ENCODE measurements at regions not wholly inside any gene's neighbourhood (a gene's known extent, or its start where the extent isn't known, plus 50 kb on each side); places are given as distances from the start of the nearest gene placed in this dataset.

GRCh38 chr20:40770564-40771307, 81.7 kb upstream of the MAFB start:
- DNase-seq = no peak

- no peak for DNase-seq
Observed at GRCh38 chr20:40771308-40771610, 82.2 kb upstream of the MAFB start.

GRCh38 chr20:40771848-40772511, 82.9 kb upstream of the MAFB start:
- DNase-seq = no peak

- DNase-seq = no peak
Observed at GRCh38 chr20:40773376-40773775, 84.3 kb upstream of the MAFB start.

- no peak for DNase-seq
Observed at GRCh38 chr20:40774252-40774651, 85.2 kb upstream of the MAFB start.

GRCh38 chr20:40775561-40776146, 86.6 kb upstream of the MAFB start:
- no peak for DNase-seq

GRCh38 chr20:40776466-40777457, 87.7 kb upstream of the MAFB start:
- no peak for DNase-seq

- DNase-seq = no peak
Observed at GRCh38 chr20:40777653-40778052, 88.6 kb upstream of the MAFB start.

GRCh38 chr20:40778894-40779496, 90.0 kb upstream of the MAFB start:
- no peak for DNase-seq

- no peak for DNase-seq
Observed at GRCh38 chr20:40781327-40782042, 92.4 kb upstream of the MAFB start.

- DNase-seq = no peak
Observed at GRCh38 chr20:40782043-40782368, 93.0 kb upstream of the MAFB start.

- no peak for DNase-seq
Observed at GRCh38 chr20:40785346-40785745, 96.3 kb upstream of the MAFB start.

- DNase-seq = no peak
Observed at GRCh38 chr20:40786336-40786735, 97.3 kb upstream of the MAFB start.

- DNase-seq = no peak
Observed at GRCh38 chr20:40787941-40788340, 98.9 kb upstream of the MAFB start.

GRCh38 chr20:40797425-40797824, 108.4 kb upstream of the MAFB start:
- DNase-seq = no peak

GRCh38 chr20:40798066-40798465, 109.0 kb upstream of the MAFB start:
- DNase-seq = no peak

GRCh38 chr20:40802886-40803285, 113.8 kb upstream of the MAFB start:
- no peak for DNase-seq

- no peak for DNase-seq
Observed at GRCh38 chr20:40803381-40803780, 114.3 kb upstream of the MAFB start.

GRCh38 chr20:40805592-40805991, 116.6 kb upstream of the MAFB start:
- DNase-seq = no peak

- no peak for DNase-seq
Observed at GRCh38 chr20:40806929-40807820, 118.1 kb upstream of the MAFB start.

- no peak for DNase-seq
Observed at GRCh38 chr20:40807821-40808170, 118.8 kb upstream of the MAFB start.

Measured in effector CD4-positive, alpha-beta T cell (primary cell).